HepG2 (cell line): ENCODE measurements at regions not wholly inside any gene's neighbourhood (a gene's known extent, or its start where the extent isn't known, plus 50 kb on each side); places are given as distances from the start of the nearest gene placed in this dataset.

Source experiments
- ATAC-seq: fragments of 200-7000 bp; cut with Tn5 transposase; 3 replicates; pipeline ENCODE4 v1.9.1; 2020; ENCODE audit warnings: mild to moderate bottlenecking, moderate library complexity
- BruUV-seq: library from RNA; stranded (reverse); fragments of 400-500 nt; replicated peaks from 2 replicates; lab custom pipeline; 2021; lab: Mats Ljungman, UMichigan
- CTCF ChIA-PET: fragments of 300-600 bp; formaldehyde crosslinking; extraction: SDS; loops from one replicate; lab custom pipeline; 2021; ENCODE audit warnings: low total read pairs, inconsistent platforms, low intra/inter-chr PET ratio; lab: Yijun Ruan, JAX
- POLR2A ChIA-PET: fragments of 350-600 bp; sonication (Branson Sonifier 250); formaldehyde crosslinking; loops from one replicate; lab custom pipeline; 2020; ENCODE audit warnings: antibody characterized with exemption, inconsistent platforms; lab: Yijun Ruan, JAX
- DNase-seq: peaks from one replicate; pipeline ENCODE4 v3.0.0-alpha.2; 2015; ENCODE audit warnings: low spot score
- FAIRE-seq: peaks from 3 replicates; lab custom pipeline; 2011; peaks lifted over from hg19 to GRCh38; lab: Jason Lieb, UNC
- H2AFZ ChIP-seq: one replicate; pipeline ENCODE4 v1.6.1; 2011; ENCODE audit warnings: low read length, inconsistent platforms
- H3K27ac ChIP-seq: fragments of 300-600 bp; 3 replicates; pipeline ENCODE4 v1.8.0; 2011; ENCODE audit warnings: mixed run types, mild to moderate bottlenecking, mixed read lengths, low read length, inconsistent platforms; ENCODE audit not compliant: insufficient read depth; ENCODE audit errors: extremely low read length
- H3K27me3 ChIP-seq, 2 experiments: fragments of 200-600 bp in 1 of 2; 2 replicates in 1 of 2; 3 replicates in 1 of 2; pipeline versions ENCODE4 v1.6.0 to v1.8.0; 2011; ENCODE audit warnings: low read length in 2 of 2, mild to moderate bottlenecking in 2 of 2, moderate library complexity in 2 of 2, inconsistent platforms in 1 of 2; ENCODE audit not compliant: insufficient read depth in 2 of 2, control insufficient read depth in 1 of 2
- H3K36me3 ChIP-seq, 2 experiments: fragments of 200-600 bp in 1 of 2; replicated peaks in 1 of 2; 2 replicates in 1 of 2; 3 replicates in 1 of 2; pipeline versions ENCODE4 v1.5.1 to v1.8.0; 2011; ENCODE audit warnings: low read length in 2 of 2, inconsistent platforms in 1 of 2; ENCODE audit not compliant: insufficient read depth in 2 of 2, control insufficient read depth in 1 of 2
- H3K4me1 ChIP-seq: 2 replicates; pipeline ENCODE4 v1.5.1; 2012; ENCODE audit warnings: low read length, inconsistent platforms; ENCODE audit not compliant: insufficient read depth
- H3K4me2 ChIP-seq: 2 replicates; pipeline ENCODE4 v1.6.0; 2011; ENCODE audit warnings: low read depth, low read length, inconsistent platforms
- H3K4me3 ChIP-seq, 3 experiments: fragments of 200-600 bp in 1 of 3; sonication (generic), shearing (Covaris generic) in 1 of 3; replicated peaks in 1 of 3; 2 replicates each; pipeline ENCODE4 v1.5.1; 2011 to 2016; ENCODE audit warnings: low read length in 3 of 3, inconsistent platforms in 2 of 3, low read depth in 2 of 3, mild to moderate bottlenecking in 2 of 3, control low read depth in 1 of 3, mixed read lengths in 1 of 3; ENCODE audit not compliant: insufficient read depth in 1 of 3
- H3K79me2 ChIP-seq: one replicate; pipeline ENCODE4 v1.6.1; 2011; ENCODE audit warnings: low read length, inconsistent platforms; ENCODE audit not compliant: insufficient read depth
- H3K9ac ChIP-seq: 2 replicates; pipeline ENCODE4 v1.6.0; 2011; ENCODE audit warnings: mild to moderate bottlenecking, low read depth, low read length, inconsistent platforms; ENCODE audit not compliant: insufficient read depth
- H3K9me3 ChIP-seq: 2 replicates; pipeline ENCODE4 v1.5.1; 2012; ENCODE audit warnings: mild to moderate bottlenecking, low read length
- H4K20me1 ChIP-seq: 2 replicates; pipeline ENCODE4 v1.6.0; 2011; ENCODE audit warnings: inconsistent platforms, mild to moderate bottlenecking, low read length, moderate library complexity; ENCODE audit not compliant: insufficient read depth
- ATRX ChIP-seq: sonication (generic); formaldehyde crosslinking; IDR thresholded peaks from 2 replicates; pipeline ENCODE4 v1.4.0; 2020; ENCODE audit warnings: missing genetic modification reagents, borderline replicate concordance
- GTF3A ChIP-seq: sonication (generic); formaldehyde crosslinking; conservative IDR thresholded peaks from 2 replicates; pipeline ENCODE4 v1.4.0; 2020; ENCODE audit warnings: mild to moderate bottlenecking, missing genetic modification reagents
- HMGA1 ChIP-seq: sonication (generic); formaldehyde crosslinking; conservative IDR thresholded peaks from 2 replicates; pipeline ENCODE4 v1.4.0; 2020; ENCODE audit warnings: missing genetic modification reagents
- HOXA3 ChIP-seq: sonication (generic); formaldehyde crosslinking; IDR thresholded peaks from 2 replicates; pipeline ENCODE4 v1.5.0; 2020; ENCODE audit warnings: missing genetic modification reagents
- MATR3 ChIP-seq: sonication (generic); formaldehyde crosslinking; IDR thresholded peaks from 2 replicates; pipeline ENCODE4 v1.4.0; 2020; ENCODE audit warnings: missing genetic modification reagents
- ZNF274 ChIP-seq: sonication (generic); formaldehyde crosslinking; IDR thresholded peaks from 2 replicates; pipeline ENCODE4 v1.5.1; 2020; ENCODE audit warnings: mild to moderate bottlenecking, missing genetic modification reagents
- ZNF775 ChIP-seq: sonication (generic); formaldehyde crosslinking; IDR thresholded peaks from 2 replicates; pipeline ENCODE4 v1.4.0; 2020; ENCODE audit warnings: missing genetic modification reagents, mild to moderate bottlenecking, moderate library complexity, borderline replicate concordance
- WGBS: methylation state at CpG from one replicate; pipeline ENCODE4 v1.1.6; 2017; ENCODE audit warnings: low lambda C conversion rate; 5-methylcytosine and 5-hydroxymethylcytosine counted together
- in situ Hi-C: cut with HindIII; loops from 2 replicates; pipeline ENCODE4 v1.10.0; 2017; ENCODE audit warnings: low pct_unique_long_range_greater_than_20kb; ENCODE audit not compliant: extremely low pct_ligation_motif_present
- intact Hi-C: fragments of 100-400 bp; cut with micrococcal nuclease; formaldehyde crosslinking; loops from one replicate; pipeline ENCODE4 v1.10.0; 2022; ENCODE audit not compliant: unreplicated experiment
- TF ChIP-seq, protein P1 (sequence below): sonication (generic); formaldehyde crosslinking; IDR thresholded peaks from 2 replicates; pipeline ENCODE4 v1.4.0; 2020; ENCODE audit warnings: missing genetic modification reagents, borderline replicate concordance
- TF ChIP-seq, protein P2 (sequence below): conservative IDR thresholded peaks from 2 replicates; pipeline ENCODE4 v1.6.1; 2018; ENCODE audit warnings: missing genetic modification reagents
- TF ChIP-seq, protein P3 (sequence below): IDR thresholded peaks from 2 replicates; pipeline ENCODE4 v1.6.1; 2016; ENCODE audit warnings: low read depth, missing genetic modification reagents, missing compliant biosample characterization
- TF ChIP-seq, protein P4 (sequence below): sonication (generic); formaldehyde crosslinking; IDR thresholded peaks from 2 replicates; pipeline ENCODE4 v1.5.1; 2020; ENCODE audit warnings: missing genetic modification reagents, mild to moderate bottlenecking, borderline replicate concordance
- TF ChIP-seq, protein P5 (sequence below): sonication (generic); formaldehyde crosslinking; IDR thresholded peaks from 2 replicates; pipeline ENCODE4 v1.4.0; 2020; ENCODE audit warnings: missing genetic modification reagents

DNA sequence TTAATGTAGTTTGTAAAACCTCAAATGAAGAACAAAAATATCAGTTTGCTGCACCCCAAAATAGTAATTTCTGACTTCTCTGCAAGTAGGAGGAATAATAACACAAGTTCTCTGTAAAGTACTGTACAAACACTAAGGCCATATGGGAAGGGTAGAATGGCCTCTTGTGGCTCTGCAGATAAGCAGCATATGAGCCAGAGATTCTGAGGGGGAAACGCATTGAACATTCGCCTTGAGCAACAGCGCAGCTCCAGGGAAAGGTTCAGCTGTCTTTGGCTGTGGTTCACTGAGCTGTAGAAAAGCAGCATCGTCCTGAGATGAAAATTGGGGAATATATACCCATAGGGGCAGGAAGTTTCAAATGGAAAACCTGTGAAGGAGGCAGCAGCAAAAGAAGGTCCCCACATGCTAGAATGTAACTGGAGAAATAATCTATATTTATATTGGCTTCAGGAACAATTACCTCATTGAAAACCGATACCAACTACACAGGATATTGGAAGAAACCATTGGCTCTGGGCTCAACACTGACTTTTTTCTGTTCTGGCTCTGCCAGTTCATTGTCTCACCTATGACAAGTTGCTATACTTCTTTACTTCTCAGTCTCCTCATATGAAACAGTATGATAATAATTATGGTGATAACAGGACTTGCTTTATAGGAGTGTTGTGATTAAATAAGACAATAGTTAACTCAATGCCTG, 357.6 kb upstream of the CPEB2 start (continued):
- TF ChIP-seq, protein P1, sequence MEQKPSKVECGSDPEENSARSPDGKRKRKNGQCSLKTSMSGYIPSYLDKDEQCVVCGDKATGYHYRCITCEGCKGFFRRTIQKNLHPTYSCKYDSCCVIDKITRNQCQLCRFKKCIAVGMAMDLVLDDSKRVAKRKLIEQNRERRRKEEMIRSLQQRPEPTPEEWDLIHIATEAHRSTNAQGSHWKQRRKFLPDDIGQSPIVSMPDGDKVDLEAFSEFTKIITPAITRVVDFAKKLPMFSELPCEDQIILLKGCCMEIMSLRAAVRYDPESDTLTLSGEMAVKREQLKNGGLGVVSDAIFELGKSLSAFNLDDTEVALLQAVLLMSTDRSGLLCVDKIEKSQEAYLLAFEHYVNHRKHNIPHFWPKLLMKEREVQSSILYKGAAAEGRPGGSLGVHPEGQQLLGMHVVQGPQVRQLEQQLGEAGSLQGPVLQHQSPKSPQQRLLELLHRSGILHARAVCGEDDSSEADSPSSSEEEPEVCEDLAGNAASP (CRISPR knock-in tag): no peak
- TF ChIP-seq ATRX (CRISPR knock-in tag) (no peak), HMGA1 (CRISPR knock-in tag) (no peak), HOXA3 (CRISPR knock-in tag) (no peak), MATR3 (no peak)
- TF ChIP-seq, protein P2, sequence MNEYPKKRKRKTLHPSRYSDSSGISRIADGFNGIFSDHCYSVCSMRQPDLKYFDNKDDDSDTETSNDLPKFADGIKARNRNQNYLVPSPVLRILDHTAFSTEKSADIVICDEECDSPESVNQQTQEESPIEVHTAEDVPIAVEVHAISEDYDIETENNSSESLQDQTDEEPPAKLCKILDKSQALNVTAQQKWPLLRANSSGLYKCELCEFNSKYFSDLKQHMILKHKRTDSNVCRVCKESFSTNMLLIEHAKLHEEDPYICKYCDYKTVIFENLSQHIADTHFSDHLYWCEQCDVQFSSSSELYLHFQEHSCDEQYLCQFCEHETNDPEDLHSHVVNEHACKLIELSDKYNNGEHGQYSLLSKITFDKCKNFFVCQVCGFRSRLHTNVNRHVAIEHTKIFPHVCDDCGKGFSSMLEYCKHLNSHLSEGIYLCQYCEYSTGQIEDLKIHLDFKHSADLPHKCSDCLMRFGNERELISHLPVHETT: no peak

DNA sequence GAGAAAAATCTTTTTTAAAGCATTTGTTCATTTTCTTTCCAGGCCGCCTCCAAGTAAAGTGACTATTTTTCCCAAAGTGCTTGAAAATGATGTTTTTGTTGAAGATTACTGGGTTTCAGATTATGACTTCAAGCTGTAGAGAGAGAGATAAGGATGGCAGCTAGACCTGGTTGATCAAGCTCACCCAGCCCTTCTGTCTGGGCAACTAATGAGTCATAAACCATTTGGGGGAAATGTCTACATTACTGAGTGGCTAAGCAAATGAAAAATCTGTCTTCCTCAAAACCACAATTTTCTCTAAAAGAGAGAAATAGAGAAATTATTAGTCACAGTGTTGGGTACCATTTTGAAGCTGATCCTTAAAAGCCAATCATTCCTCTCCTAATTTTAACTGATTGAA, 355.4 kb upstream of the CPEB2 start:
- ATAC-seq: no peak
- WGBS: 0% methylated on average over 1 of the region's 1 CpG
- DNase-seq: no peak
- no peak for FAIRE-seq
- H2AFZ ChIP-seq: no peak overlapping the region
- BruUV-seq: no TSS peak
- no peaks in the 10 kb centered on the region for H3K4me1 ChIP-seq
- H3K36me3 ChIP-seq: no peaks in the 10 kb centered on the region
- no peak overlapping the region for H3K4me3 ChIP-seq
- POLR2A ChIA-PET: no interaction called here
- in situ Hi-C loops: no loop called here
- H3K4me2 ChIP-seq: no peak overlapping the region
- H3K79me2 ChIP-seq: no peaks in the 10 kb centered on the region
- no peaks in the 10 kb centered on the region; a peak in 1 of 5 replicates for H3K27me3 ChIP-seq
- H3K27ac ChIP-seq: no peak overlapping the region
- intact Hi-C loops: no loop called here
- H4K20me1 ChIP-seq: no peaks in the 10 kb centered on the region
- H3K9me3 ChIP-seq: peaks cover 72% of the 10 kb centered on the region
- no peak overlapping the region for H3K9ac ChIP-seq
- CTCF ChIA-PET: no interaction called here
- TF ChIP-seq ZNF274 (CRISPR knock-in tag) (no peak), GTF3A (no peak), ZNF775 (no peak)
- TF ChIP-seq, protein P3, sequence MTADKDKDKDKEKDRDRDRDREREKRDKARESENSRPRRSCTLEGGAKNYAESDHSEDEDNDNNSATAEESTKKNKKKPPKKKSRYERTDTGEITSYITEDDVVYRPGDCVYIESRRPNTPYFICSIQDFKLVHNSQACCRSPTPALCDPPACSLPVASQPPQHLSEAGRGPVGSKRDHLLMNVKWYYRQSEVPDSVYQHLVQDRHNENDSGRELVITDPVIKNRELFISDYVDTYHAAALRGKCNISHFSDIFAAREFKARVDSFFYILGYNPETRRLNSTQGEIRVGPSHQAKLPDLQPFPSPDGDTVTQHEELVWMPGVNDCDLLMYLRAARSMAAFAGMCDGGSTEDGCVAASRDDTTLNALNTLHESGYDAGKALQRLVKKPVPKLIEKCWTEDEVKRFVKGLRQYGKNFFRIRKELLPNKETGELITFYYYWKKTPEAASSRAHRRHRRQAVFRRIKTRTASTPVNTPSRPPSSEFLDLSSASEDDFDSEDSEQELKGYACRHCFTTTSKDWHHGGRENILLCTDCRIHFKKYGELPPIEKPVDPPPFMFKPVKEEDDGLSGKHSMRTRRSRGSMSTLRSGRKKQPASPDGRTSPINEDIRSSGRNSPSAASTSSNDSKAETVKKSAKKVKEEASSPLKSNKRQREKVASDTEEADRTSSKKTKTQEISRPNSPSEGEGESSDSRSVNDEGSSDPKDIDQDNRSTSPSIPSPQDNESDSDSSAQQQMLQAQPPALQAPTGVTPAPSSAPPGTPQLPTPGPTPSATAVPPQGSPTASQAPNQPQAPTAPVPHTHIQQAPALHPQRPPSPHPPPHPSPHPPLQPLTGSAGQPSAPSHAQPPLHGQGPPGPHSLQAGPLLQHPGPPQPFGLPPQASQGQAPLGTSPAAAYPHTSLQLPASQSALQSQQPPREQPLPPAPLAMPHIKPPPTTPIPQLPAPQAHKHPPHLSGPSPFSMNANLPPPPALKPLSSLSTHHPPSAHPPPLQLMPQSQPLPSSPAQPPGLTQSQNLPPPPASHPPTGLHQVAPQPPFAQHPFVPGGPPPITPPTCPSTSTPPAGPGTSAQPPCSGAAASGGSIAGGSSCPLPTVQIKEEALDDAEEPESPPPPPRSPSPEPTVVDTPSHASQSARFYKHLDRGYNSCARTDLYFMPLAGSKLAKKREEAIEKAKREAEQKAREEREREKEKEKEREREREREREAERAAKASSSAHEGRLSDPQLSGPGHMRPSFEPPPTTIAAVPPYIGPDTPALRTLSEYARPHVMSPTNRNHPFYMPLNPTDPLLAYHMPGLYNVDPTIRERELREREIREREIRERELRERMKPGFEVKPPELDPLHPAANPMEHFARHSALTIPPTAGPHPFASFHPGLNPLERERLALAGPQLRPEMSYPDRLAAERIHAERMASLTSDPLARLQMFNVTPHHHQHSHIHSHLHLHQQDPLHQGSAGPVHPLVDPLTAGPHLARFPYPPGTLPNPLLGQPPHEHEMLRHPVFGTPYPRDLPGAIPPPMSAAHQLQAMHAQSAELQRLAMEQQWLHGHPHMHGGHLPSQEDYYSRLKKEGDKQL (CRISPR knock-in tag): no peak
- TF ChIP-seq, protein P4, sequence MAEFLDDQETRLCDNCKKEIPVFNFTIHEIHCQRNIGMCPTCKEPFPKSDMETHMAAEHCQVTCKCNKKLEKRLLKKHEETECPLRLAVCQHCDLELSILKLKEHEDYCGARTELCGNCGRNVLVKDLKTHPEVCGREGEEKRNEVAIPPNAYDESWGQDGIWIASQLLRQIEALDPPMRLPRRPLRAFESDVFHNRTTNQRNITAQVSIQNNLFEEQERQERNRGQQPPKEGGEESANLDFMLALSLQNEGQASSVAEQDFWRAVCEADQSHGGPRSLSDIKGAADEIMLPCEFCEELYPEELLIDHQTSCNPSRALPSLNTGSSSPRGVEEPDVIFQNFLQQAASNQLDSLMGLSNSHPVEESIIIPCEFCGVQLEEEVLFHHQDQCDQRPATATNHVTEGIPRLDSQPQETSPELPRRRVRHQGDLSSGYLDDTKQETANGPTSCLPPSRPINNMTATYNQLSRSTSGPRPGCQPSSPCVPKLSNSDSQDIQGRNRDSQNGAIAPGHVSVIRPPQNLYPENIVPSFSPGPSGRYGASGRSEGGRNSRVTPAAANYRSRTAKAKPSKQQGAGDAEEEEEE (CRISPR knock-in tag): no peak
- TF ChIP-seq, protein P5, sequence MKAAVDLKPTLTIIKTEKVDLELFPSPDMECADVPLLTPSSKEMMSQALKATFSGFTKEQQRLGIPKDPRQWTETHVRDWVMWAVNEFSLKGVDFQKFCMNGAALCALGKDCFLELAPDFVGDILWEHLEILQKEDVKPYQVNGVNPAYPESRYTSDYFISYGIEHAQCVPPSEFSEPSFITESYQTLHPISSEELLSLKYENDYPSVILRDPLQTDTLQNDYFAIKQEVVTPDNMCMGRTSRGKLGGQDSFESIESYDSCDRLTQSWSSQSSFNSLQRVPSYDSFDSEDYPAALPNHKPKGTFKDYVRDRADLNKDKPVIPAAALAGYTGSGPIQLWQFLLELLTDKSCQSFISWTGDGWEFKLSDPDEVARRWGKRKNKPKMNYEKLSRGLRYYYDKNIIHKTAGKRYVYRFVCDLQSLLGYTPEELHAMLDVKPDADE (CRISPR knock-in tag): no peak
